ENCODE measurements at regions not wholly inside any gene's neighbourhood (a gene's known extent, or its start where the extent isn't known, plus 50 kb on each side); places are given as distances from the start of the nearest gene placed in this dataset.

DNA sequence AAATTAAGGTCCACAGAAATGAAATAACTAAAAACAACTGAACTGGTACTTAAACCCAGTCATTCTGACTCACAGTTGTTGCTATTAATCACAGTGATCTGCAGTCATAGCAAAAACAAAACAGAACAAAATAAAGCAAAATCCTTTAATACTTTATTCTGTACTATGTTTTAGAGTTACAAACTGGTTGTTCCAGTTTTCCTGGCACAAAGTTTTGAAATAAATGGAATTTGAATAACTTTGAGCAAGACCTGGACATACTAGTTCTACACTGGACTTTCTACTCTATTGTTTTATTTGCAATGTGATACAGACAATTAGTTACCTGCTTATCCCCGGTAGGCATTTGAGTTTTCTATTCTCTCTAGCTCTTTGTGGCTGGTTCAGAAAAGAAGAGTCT lies 147.9 kb downstream of the DMRT2 start:
- Mint-ChIP-seq H3K4me1 (ENCODE audit: low read depth) (no peaks in the 10 kb centered on the region), H3K4me3 (no peak overlapping the region), H3K27me3 (peaks cover 3% of the 10 kb centered on the region), H3K36me3 (ENCODE audit: low read depth) (no peaks in the 10 kb centered on the region), H3K27ac (no peak overlapping the region), H3K9me3 (peaks cover 5% of the 10 kb centered on the region)
- ATAC-seq (no peak), DNase-seq (no peak)
- intact Hi-C loops (cut with micrococcal nuclease): no loop called here
- ChIA-PET POLR2A (no interaction called here), CTCF (no interaction called here)
- TF ChIP-seq, protein P1, sequence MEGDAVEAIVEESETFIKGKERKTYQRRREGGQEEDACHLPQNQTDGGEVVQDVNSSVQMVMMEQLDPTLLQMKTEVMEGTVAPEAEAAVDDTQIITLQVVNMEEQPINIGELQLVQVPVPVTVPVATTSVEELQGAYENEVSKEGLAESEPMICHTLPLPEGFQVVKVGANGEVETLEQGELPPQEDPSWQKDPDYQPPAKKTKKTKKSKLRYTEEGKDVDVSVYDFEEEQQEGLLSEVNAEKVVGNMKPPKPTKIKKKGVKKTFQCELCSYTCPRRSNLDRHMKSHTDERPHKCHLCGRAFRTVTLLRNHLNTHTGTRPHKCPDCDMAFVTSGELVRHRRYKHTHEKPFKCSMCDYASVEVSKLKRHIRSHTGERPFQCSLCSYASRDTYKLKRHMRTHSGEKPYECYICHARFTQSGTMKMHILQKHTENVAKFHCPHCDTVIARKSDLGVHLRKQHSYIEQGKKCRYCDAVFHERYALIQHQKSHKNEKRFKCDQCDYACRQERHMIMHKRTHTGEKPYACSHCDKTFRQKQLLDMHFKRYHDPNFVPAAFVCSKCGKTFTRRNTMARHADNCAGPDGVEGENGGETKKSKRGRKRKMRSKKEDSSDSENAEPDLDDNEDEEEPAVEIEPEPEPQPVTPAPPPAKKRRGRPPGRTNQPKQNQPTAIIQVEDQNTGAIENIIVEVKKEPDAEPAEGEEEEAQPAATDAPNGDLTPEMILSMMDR (IDR thresholded peaks at IDR 0.05): no peak

DNA sequence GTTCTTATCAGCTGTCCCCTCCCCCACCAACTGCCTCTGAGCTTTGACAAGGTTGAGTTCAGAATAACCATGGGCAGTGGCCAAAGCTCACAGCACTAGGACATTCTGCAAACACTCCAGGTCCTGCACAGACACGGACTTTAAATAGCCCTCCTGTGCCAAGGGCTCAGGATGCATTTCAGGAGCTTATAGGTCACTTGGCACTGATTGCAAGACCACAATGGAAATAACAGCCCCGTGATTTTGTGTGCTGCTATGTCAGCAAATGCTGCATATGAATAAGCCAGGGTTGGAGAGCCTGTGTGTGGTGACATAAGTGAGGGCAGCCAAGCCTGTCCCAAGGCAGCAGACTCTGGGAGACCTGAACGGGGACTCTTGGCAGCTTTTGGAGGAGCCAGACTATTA lies 150.7 kb downstream of the DMRT2 start:
- no peaks in the 10 kb centered on the region for H3K4me1 Mint-ChIP-seq (ENCODE audit: low read depth)
- TF ChIP-seq, protein P1 (IDR thresholded peaks at IDR 0.05): no peak
- ATAC-seq: no peak
- no peaks in the 10 kb centered on the region for H3K36me3 Mint-ChIP-seq (ENCODE audit: low read depth)
- CTCF ChIA-PET: no interaction called here
- H3K9me3 Mint-ChIP-seq: peaks cover 5% of the 10 kb centered on the region
- intact Hi-C loops (cut with micrococcal nuclease): no loop called here
- no peak overlapping the region for H3K4me3 Mint-ChIP-seq
- no peak for DNase-seq
- peaks cover 3% of the 10 kb centered on the region for H3K27me3 Mint-ChIP-seq
- no peak overlapping the region for H3K27ac Mint-ChIP-seq
- POLR2A ChIA-PET: interaction anchor here (0.6 kb wide), 1 partner anchor 1012 kb away, joined by 3 read pairs; no protein-coding TSS in a partner anchor

DNA sequence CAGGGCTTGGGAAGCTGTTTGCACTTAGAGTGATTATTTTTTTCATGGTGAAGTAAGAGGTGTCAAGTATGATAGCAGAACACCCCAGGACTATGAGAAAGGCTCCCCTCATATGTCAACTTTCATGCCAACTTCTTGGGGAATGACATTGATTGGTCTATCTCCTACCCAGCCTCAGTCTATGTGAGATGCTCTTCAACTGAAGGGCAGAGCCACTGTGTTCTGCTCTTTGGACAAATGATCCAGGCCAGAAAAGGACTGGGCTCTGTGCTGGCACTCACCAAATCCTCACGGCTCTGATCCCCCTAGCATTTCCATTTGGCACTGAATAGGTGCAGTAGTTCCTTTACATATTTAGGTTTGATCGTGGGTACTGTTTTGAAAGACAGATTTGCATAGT lies 151.1 kb downstream of the DMRT2 start:
- TF ChIP-seq, protein P1 (IDR thresholded peaks at IDR 0.05): no peak
- peaks cover 3% of the 10 kb centered on the region for H3K27me3 Mint-ChIP-seq
- no peak overlapping the region for H3K27ac Mint-ChIP-seq
- peaks cover 2% of the 10 kb centered on the region for H3K9me3 Mint-ChIP-seq
- ChIA-PET POLR2A (no interaction called here), CTCF (no interaction called here)
- no peak for DNase-seq
- intact Hi-C loops (cut with micrococcal nuclease): no loop called here
- no peaks in the 10 kb centered on the region for H3K36me3 Mint-ChIP-seq (ENCODE audit: low read depth)
- ATAC-seq: no peak
- H3K4me1 Mint-ChIP-seq (ENCODE audit: low read depth): no peaks in the 10 kb centered on the region
- no peak overlapping the region for H3K4me3 Mint-ChIP-seq

DNA sequence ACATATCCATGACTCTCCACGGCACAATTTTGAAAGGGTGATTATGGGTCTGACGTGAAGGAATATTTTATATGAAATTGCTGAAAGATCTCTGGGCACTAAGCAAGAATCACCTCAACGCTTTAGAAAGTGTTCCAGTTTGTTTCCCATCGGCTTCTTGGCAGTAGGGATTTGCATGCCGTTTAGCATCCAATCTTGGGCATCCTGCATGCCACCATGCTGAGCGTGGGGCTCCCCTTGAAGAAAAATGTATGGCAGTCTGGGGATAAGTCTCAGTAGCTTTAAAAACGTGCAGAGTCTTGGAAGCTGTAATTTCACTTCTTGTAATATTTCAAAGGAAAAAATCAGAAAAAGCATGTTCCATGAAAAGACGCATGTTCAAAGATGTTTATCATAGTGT lies 151.7 kb downstream of the DMRT2 start:
- H3K4me1 Mint-ChIP-seq (ENCODE audit: low read depth): no peaks in the 10 kb centered on the region
- H3K9me3 Mint-ChIP-seq: no peaks in the 10 kb centered on the region
- H3K36me3 Mint-ChIP-seq (ENCODE audit: low read depth): no peaks in the 10 kb centered on the region
- ChIA-PET POLR2A (no interaction called here), CTCF (no interaction called here)
- H3K27me3 Mint-ChIP-seq: peaks cover 3% of the 10 kb centered on the region
- intact Hi-C loops (cut with micrococcal nuclease): no loop called here
- ATAC-seq (no peak), DNase-seq (no peak)
- no peak overlapping the region for H3K4me3 Mint-ChIP-seq
- H3K27ac Mint-ChIP-seq: no peak overlapping the region
- TF ChIP-seq, protein P1 (IDR thresholded peaks at IDR 0.05): no peak

DNA sequence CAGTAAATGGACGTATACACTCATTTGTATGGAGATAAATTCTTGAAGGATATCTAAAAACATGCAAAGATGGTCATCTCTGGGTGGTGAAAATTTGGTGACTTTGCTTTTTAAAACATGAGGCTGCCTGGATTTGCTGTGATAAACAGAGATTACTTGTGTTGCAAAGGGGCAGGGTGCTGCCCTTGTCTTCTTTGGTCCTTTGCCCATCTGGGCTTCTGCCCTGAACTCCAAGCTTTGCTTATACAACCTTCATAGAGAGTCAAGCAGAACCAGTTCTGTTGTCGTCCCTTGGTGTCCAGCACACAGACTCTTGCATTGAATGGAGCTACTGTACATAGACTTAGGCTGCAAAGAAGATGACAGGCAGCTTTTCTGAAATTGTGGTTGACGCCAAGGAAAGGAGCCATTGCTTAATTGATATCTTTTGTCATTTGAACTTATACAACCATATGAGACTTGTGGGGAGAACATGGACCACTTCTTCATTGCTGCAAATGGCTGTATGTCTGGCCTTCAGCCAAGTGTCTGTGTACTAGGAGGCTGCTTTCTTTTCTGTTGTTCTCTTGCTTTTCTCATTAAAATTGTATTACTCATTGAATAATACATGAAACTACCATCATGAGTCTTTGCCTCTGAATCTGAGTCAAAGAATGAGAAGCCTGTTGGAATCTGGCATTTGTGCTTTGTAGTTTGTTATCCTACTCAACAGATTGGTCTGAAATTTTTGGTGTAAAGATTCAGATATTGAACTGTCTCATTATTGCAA lies 152.5 kb downstream of the DMRT2 start:
- Mint-ChIP-seq H3K27me3 (peaks cover 3% of the 10 kb centered on the region), H3K27ac (no peak overlapping the region), H3K9me3 (no peaks in the 10 kb centered on the region), H3K4me1 (ENCODE audit: low read depth) (no peaks in the 10 kb centered on the region), H3K36me3 (ENCODE audit: low read depth) (no peaks in the 10 kb centered on the region), H3K4me3 (no peak overlapping the region)
- CTCF ChIA-PET: no interaction called here
- TF ChIP-seq, protein P1 (IDR thresholded peaks at IDR 0.05): no peak
- DNase-seq (no peak), ATAC-seq (no peak)
- intact Hi-C loops (cut with micrococcal nuclease): no loop called here
- POLR2A ChIA-PET: no interaction called here
